Neural cell (in vitro differentiated cells): ENCODE measurements at regions not wholly inside any gene's neighbourhood (a gene's known extent, or its start where the extent isn't known, plus 50 kb on each side); places are given as distances from the start of the nearest gene placed in this dataset.

Experiments used
- H2AFZ ChIP-seq: fragments of 200-600, 300-800 bp; sonication (generic), shearing (Covaris generic); 2 replicates; pipeline ENCODE4 v1.6.0; 2014; ENCODE audit warnings: low read depth, mild to moderate bottlenecking, antibody characterized with exemption, low read length, moderate library complexity
- H3F3A ChIP-seq: fragments of 200-600 bp; shearing (Covaris generic); 2 replicates; pipeline ENCODE4 v1.6.1; 2016; ENCODE audit warnings: mild to moderate bottlenecking, moderate library complexity, mixed read lengths, antibody characterized with exemption, low read length; ENCODE audit not compliant: insufficient read depth, poor library complexity, severe bottlenecking
- H3K27ac ChIP-seq: fragments of 200-600, 300-800 bp; sonication (generic), shearing (Covaris generic); 2 replicates; pipeline ENCODE4 v1.5.1; 2014; ENCODE audit warnings: mild to moderate bottlenecking, low read length, moderate library complexity
- H3K27me3 ChIP-seq: fragments of 300-800, 200-600 bp; sonication (generic), shearing (Covaris generic); 2 replicates; pipeline ENCODE4 v1.6.0; 2014; ENCODE audit warnings: mild to moderate bottlenecking, low read depth, low read length, moderate library complexity; ENCODE audit not compliant: insufficient read depth
- H3K36me3 ChIP-seq: fragments of 300-800, 200-600 bp; sonication (generic), shearing (Covaris generic); 2 replicates; pipeline ENCODE4 v1.5.1; 2014; ENCODE audit warnings: mild to moderate bottlenecking, antibody characterized with exemption, low read length, moderate library complexity; ENCODE audit not compliant: insufficient read depth
- H3K4me2 ChIP-seq: fragments of 300-800, 200-600 bp; sonication (generic), shearing (Covaris generic); 2 replicates; pipeline ENCODE4 v1.6.0; 2014; ENCODE audit warnings: mild to moderate bottlenecking, low read length
- H3K4me3 ChIP-seq: fragments of 300-800, 200-600 bp; sonication (generic), shearing (Covaris generic); 2 replicates; pipeline ENCODE4 v1.5.1; 2014; ENCODE audit warnings: mild to moderate bottlenecking, low read length, moderate library complexity
- H3K79me2 ChIP-seq: fragments of 200-600 bp; shearing (Covaris generic); replicated peaks from 2 replicates; pipeline ENCODE4 v1.6.0; 2014; ENCODE audit warnings: mild to moderate bottlenecking, low read length, moderate library complexity; ENCODE audit not compliant: insufficient read depth
- H3K9ac ChIP-seq: fragments of 300-800, 200-600 bp; sonication (generic), shearing (Covaris generic); 2 replicates; pipeline ENCODE4 v1.6.1; 2016; ENCODE audit warnings: mild to moderate bottlenecking, low read length, mixed read lengths
- H3K9me2 ChIP-seq: fragments of 200-600 bp; shearing (Covaris generic); 2 replicates; pipeline ENCODE4 v1.6.1; 2016; ENCODE audit warnings: mild to moderate bottlenecking, low read length, mixed read lengths; ENCODE audit not compliant: insufficient read depth
- H3K9me3 ChIP-seq: fragments of 200-600, 300-800 bp; sonication (generic), shearing (Covaris generic); 2 replicates; pipeline ENCODE4 v1.6.1; 2016; ENCODE audit warnings: mild to moderate bottlenecking, mixed run types, low read length, moderate library complexity, mixed read lengths
- H4K20me1 ChIP-seq: fragments of 200-600 bp; shearing (Covaris generic); 2 replicates; pipeline ENCODE4 v1.6.1; 2016; ENCODE audit warnings: mild to moderate bottlenecking, mixed run types; ENCODE audit not compliant: insufficient read depth
- EP300 ChIP-seq: fragments of 450-650 bp; conservative IDR thresholded peaks from 2 replicates; pipeline ENCODE4 v1.6.1; 2014; ENCODE audit warnings: antibody characterized with exemption, mild to moderate bottlenecking, moderate library complexity; ENCODE audit not compliant: poor library complexity, severe bottlenecking
- EZH2 ChIP-seq: fragments of 200-600, 300-800 bp; shearing (Covaris generic), sonication (generic); IDR thresholded peaks from 2 replicates; pipeline ENCODE4 v1.6.1; 2014; ENCODE audit warnings: antibody characterized with exemption, low read length, borderline replicate concordance, mild to moderate bottlenecking; ENCODE audit not compliant: insufficient read depth, poor library complexity, severe bottlenecking
- MXI1 ChIP-seq: fragments of 450-650 bp; conservative IDR thresholded peaks from 2 replicates; pipeline ENCODE4 v1.6.1; 2014; ENCODE audit warnings: antibody characterized with exemption, mild to moderate bottlenecking; ENCODE audit not compliant: poor library complexity, severe bottlenecking
- POLR2AphosphoS5 ChIP-seq: IDR thresholded peaks from 2 replicates; pipeline ENCODE4 v1.6.1; 2012
- RAD21 ChIP-seq: fragments of 450-650 bp; conservative IDR thresholded peaks from 2 replicates; pipeline ENCODE4 v1.6.1; 2014; ENCODE audit warnings: antibody characterized with exemption, mild to moderate bottlenecking, moderate library complexity
- SMC3 ChIP-seq: fragments of 450-650 bp; conservative IDR thresholded peaks from 2 replicates; pipeline ENCODE4 v1.6.1; 2014; ENCODE audit warnings: antibody characterized with exemption, mild to moderate bottlenecking, moderate library complexity; ENCODE audit not compliant: poor library complexity
- TAF1 ChIP-seq: IDR thresholded peaks from 2 replicates; pipeline ENCODE4 v1.6.1; 2012; ENCODE audit warnings: low read depth
- TF ChIP-seq, protein P1 (sequence below): fragments of 450-650 bp; IDR thresholded peaks from 2 replicates; pipeline ENCODE4 v1.5.1; 2014; ENCODE audit warnings: antibody characterized with exemption, mild to moderate bottlenecking, moderate library complexity; ENCODE audit not compliant: poor library complexity, severe bottlenecking
- TF ChIP-seq, protein P2 (sequence below): IDR thresholded peaks from 2 replicates; pipeline ENCODE4 v1.6.1; 2012; ENCODE audit warnings: borderline replicate concordance

DNA sequence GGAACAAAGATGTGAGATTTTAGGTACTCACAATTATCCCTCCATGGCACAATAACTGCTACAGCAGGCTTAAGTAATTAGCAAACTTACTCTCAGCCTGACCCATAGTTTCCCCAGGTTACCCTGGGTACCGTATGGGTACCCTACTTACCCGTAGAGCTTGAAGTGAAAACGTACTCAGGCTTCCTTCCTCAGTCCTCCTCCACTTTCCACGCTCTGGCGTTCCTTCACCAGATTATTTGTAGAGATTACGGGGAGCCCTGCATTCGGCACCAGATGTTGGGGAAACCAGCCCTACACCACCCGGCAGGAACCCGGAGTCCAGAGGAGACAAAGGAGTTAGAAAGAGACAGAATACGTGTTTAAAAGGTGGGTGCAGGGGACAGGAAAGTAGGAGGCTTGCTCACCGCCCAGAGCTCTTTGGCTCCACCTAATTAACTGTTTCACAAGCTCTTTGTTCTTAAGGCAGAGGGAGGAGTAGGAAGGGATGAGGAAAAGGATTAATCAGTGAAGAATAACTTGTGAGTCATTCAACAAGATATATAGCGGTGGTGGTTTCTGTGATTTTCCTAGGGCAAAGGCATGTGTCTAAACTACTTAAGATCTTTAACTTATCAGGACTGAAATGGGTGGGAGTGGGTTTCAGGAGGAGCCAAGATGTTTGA, 1211.2 kb upstream of the TSPY4 start:
- TF ChIP-seq MXI1 = no peak
- TF ChIP-seq EP300 = no peak
- TF ChIP-seq POLR2AphosphoS5 = no peak
- no peaks in the 10 kb centered on the region for H3K27me3 ChIP-seq
- H3K9me2 ChIP-seq = no peaks in the 10 kb centered on the region
- H3K4me3 ChIP-seq = no peak overlapping the region
- no peaks in the 10 kb centered on the region for H3K9me3 ChIP-seq
- no peaks in the 10 kb centered on the region for H4K20me1 ChIP-seq
- no peak overlapping the region for H3K9ac ChIP-seq
- H3K79me2 ChIP-seq = no peaks in the 10 kb centered on the region
- H3K4me2 ChIP-seq = no peak overlapping the region
- H2AFZ ChIP-seq = no peak overlapping the region
- H3K36me3 ChIP-seq = no peaks in the 10 kb centered on the region
- no peak overlapping the region for H3K27ac ChIP-seq
- no peaks in the 10 kb centered on the region for H3F3A ChIP-seq

DNA sequence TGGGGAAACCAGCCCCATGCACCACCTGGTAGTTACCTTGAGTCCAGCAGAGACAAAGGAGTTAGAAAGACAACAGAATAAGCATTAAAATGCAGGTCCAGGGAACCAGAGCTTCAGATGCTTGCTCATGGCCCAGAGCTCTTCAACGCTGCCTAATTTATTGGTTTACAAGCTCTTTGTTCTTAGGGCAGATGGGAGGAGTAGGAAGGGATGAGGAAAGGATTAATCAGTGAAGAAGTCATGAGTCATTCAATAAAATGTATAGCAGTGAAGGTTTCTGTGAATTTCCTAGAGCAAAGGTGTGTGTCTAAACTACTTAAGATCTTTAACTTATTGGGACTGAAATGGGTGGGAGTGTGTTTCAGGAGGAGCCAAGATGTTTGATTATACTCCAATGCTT, 1210.3 kb upstream of the AMELY start:
- Histone ChIP-seq H3K27me3 (no peaks in the 10 kb centered on the region), H3K4me2 (no peak overlapping the region), H3K9me2 (no peaks in the 10 kb centered on the region), H3K36me3 (no peaks in the 10 kb centered on the region), H3K4me3 (no peak overlapping the region), H3K9ac (no peak overlapping the region), H4K20me1 (no peaks in the 10 kb centered on the region), H2AFZ (no peak overlapping the region), H3F3A (no peaks in the 10 kb centered on the region), H3K9me3 (no peaks in the 10 kb centered on the region), H3K27ac (no peak overlapping the region), H3K79me2 (no peaks in the 10 kb centered on the region)
- TF ChIP-seq, protein P1, sequence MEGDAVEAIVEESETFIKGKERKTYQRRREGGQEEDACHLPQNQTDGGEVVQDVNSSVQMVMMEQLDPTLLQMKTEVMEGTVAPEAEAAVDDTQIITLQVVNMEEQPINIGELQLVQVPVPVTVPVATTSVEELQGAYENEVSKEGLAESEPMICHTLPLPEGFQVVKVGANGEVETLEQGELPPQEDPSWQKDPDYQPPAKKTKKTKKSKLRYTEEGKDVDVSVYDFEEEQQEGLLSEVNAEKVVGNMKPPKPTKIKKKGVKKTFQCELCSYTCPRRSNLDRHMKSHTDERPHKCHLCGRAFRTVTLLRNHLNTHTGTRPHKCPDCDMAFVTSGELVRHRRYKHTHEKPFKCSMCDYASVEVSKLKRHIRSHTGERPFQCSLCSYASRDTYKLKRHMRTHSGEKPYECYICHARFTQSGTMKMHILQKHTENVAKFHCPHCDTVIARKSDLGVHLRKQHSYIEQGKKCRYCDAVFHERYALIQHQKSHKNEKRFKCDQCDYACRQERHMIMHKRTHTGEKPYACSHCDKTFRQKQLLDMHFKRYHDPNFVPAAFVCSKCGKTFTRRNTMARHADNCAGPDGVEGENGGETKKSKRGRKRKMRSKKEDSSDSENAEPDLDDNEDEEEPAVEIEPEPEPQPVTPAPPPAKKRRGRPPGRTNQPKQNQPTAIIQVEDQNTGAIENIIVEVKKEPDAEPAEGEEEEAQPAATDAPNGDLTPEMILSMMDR = no peak

DNA sequence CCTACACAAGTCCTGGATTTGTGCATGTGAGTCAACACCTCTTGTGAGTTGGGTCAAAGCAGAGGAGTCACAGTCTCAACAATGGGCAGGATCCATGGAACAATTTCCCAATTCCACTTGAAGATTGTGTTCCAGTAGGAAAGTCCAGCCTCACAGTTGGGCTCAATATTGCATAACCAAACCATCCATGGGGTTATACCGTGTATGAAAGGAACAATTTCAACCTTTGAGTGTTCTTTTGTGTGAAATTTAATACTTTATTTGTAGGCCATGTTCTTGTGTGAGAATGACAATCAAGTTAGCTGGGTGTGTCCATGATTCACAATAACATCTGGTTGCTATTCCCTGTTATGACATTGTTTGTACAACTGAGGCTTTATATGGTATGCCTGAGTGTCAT, 1182.9 kb upstream of the AMELY start:
- H3K4me3 ChIP-seq = no peak overlapping the region

More for the DNA sequence above, 1182.9 kb upstream of the AMELY start:
- Histone ChIP-seq H3K9me3 (no peaks in the 10 kb centered on the region), H3K9me2 (no peaks in the 10 kb centered on the region), H2AFZ (no peak overlapping the region), H3K27ac (no peak overlapping the region), H3K4me2 (no peak overlapping the region), H3K9ac (no peak overlapping the region), H4K20me1 (no peaks in the 10 kb centered on the region), H3K27me3 (no peaks in the 10 kb centered on the region), H3K36me3 (no peaks in the 10 kb centered on the region), H3K79me2 (no peaks in the 10 kb centered on the region), H3F3A (no peaks in the 10 kb centered on the region)
- TF ChIP-seq, protein P1 = no peak
- TF ChIP-seq SMC3 (no peak), EZH2 (no peak), RAD21 (no peak), MXI1 (no peak), TAF1 (no peak), POLR2AphosphoS5 (no peak), EP300 (no peak)
- TF ChIP-seq, protein P2, sequence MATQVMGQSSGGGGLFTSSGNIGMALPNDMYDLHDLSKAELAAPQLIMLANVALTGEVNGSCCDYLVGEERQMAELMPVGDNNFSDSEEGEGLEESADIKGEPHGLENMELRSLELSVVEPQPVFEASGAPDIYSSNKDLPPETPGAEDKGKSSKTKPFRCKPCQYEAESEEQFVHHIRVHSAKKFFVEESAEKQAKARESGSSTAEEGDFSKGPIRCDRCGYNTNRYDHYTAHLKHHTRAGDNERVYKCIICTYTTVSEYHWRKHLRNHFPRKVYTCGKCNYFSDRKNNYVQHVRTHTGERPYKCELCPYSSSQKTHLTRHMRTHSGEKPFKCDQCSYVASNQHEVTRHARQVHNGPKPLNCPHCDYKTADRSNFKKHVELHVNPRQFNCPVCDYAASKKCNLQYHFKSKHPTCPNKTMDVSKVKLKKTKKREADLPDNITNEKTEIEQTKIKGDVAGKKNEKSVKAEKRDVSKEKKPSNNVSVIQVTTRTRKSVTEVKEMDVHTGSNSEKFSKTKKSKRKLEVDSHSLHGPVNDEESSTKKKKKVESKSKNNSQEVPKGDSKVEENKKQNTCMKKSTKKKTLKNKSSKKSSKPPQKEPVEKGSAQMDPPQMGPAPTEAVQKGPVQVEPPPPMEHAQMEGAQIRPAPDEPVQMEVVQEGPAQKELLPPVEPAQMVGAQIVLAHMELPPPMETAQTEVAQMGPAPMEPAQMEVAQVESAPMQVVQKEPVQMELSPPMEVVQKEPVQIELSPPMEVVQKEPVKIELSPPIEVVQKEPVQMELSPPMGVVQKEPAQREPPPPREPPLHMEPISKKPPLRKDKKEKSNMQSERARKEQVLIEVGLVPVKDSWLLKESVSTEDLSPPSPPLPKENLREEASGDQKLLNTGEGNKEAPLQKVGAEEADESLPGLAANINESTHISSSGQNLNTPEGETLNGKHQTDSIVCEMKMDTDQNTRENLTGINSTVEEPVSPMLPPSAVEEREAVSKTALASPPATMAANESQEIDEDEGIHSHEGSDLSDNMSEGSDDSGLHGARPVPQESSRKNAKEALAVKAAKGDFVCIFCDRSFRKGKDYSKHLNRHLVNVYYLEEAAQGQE = no peak
